OCI-LY1 (cell line): ENCODE measurements at regions not wholly inside any gene's neighbourhood (a gene's known extent, or its start where the extent isn't known, plus 50 kb on each side); places are given as distances from the start of the nearest gene placed in this dataset.

Source experiments
- CTCF ChIP-seq: fragments of 200-600 bp; sonication (generic), shearing (Covaris generic); IDR thresholded peaks from 2 replicates; pipeline ENCODE4 v1.5.1; 2017; ENCODE audit warnings: mild to moderate bottlenecking, antibody characterized with exemption, low read length, moderate library complexity, mixed read lengths
- EZH2 ChIP-seq: fragments of 200-600 bp; sonication (generic), shearing (Covaris generic); IDR thresholded peaks from 2 replicates; pipeline ENCODE4 v1.8.0; 2017; ENCODE audit warnings: borderline replicate concordance, mixed run types, mild to moderate bottlenecking, antibody characterized with exemption, low read length, moderate library complexity, mixed read lengths

DNA sequence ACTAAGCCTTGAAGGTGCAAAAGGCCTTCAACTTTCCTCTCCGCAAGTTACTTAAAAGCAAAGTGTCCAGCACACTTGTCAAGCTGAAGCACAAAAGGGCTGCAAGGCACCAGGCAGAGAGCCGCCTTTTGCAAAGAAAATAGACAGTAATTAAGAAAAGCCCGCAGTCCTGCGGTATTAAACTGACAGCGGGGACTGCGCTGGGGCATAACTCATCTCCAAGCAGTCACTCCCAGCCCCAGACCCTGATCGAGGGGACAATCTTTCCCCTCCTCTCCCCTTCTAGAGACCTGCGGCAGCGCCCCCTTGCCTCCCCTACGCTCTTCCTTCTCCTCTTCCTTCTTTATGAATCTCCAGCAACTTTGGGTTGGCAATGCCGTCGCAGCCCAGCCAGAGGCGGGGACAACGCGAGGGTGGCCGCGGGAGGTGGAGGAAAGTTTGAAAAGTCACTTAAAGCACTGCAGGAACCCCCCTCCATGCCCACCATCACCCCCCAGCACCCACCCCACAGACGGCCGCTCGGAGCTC lies 200.9 kb upstream of the CAND1 start:
- TF ChIP-seq CTCF (no peak), EZH2 (no peak)
